MM.1S (cell line): ENCODE measurements at regions not wholly inside any gene's neighbourhood (a gene's known extent, or its start where the extent isn't known, plus 50 kb on each side); places are given as distances from the start of the nearest gene placed in this dataset.

Source experiments
- CTCF ChIP-seq: fragments of 300-600 bp; sonication (generic); IDR thresholded peaks from 2 replicates; pipeline ENCODE4 v1.5.1; 2016; ENCODE audit warnings: antibody characterized with exemption, low read length, mixed read lengths
- EZH2 ChIP-seq: fragments of 300-600 bp; sonication (generic); optimal IDR thresholded peaks from 2 replicates; pipeline ENCODE3; 2017; ENCODE audit warnings: low read depth, mild to moderate bottlenecking, antibody characterized with exemption, low read length, mixed read lengths

GRCh38 chr4:165605811-165606210 is 227.0 kb downstream of the CPE start:
- TF ChIP-seq CTCF: no peak
- TF ChIP-seq EZH2: no peak
